DOHH2 (cell line): ENCODE measurements at regions not wholly inside any gene's neighbourhood (a gene's known extent, or its start where the extent isn't known, plus 50 kb on each side); places are given as distances from the start of the nearest gene placed in this dataset.

ENCODE experiments used
- CTCF ChIP-seq: fragments of 200-600 bp; sonication (generic); IDR thresholded peaks from one replicate; pipeline ENCODE4 v1.5.1; 2014; ENCODE audit warnings: antibody characterized with exemption, mild to moderate bottlenecking, low read depth, low read length; ENCODE audit not compliant: poor library complexity, severe bottlenecking
- EZH2phosphoT487 ChIP-seq: fragments of 200-600 bp; sonication (generic); IDR thresholded peaks from 2 replicates; pipeline ENCODE4 v1.6.1; 2017; ENCODE audit warnings: borderline replicate concordance, mild to moderate bottlenecking, antibody characterized with exemption, low read length, moderate library complexity, mixed read lengths

GRCh38 chr12:91948504-91948903 lies 197.1 kb downstream of the BTG1 start:
- no peak for TF ChIP-seq CTCF
- TF ChIP-seq EZH2phosphoT487 = no peak
